NB4 (cell line): ENCODE measurements at regions not wholly inside any gene's neighbourhood (a gene's known extent, or its start where the extent isn't known, plus 50 kb on each side); places are given as distances from the start of the nearest gene placed in this dataset.

Experiments used
- DNase-seq: peaks from one replicate; pipeline ENCODE4 v3.0.0; 2010; ENCODE audit warnings: low read depth
- H3K4me3 ChIP-seq: one replicate; pipeline ENCODE4 v1.5.1; 2011; ENCODE audit warnings: mild to moderate bottlenecking, low read depth, low read length, moderate library complexity
- CTCF ChIP-seq: IDR thresholded peaks from one replicate; pipeline ENCODE4 v1.5.1; 2012; ENCODE audit warnings: low read depth, low read length
- MAX ChIP-seq: IDR thresholded peaks from 2 replicates; pipeline ENCODE4 v1.6.1; 2011; ENCODE audit warnings: low read depth, low read length
- MYC ChIP-seq: IDR thresholded peaks from 2 replicates; pipeline ENCODE4 v1.6.1; 2011; ENCODE audit warnings: low read depth, low read length
- POLR2A ChIP-seq: IDR thresholded peaks from 2 replicates; pipeline ENCODE4 v1.6.1; 2011; ENCODE audit warnings: mild to moderate bottlenecking; ENCODE audit not compliant: insufficient read length; ENCODE audit errors: extremely low read depth

GRCh38 chr4:81951891-81952455, 421.8 kb downstream of the HNRNPD start:
- no peak for DNase-seq
- no peak for TF ChIP-seq POLR2A
- no peak for TF ChIP-seq CTCF
- TF ChIP-seq MYC: no peak
- TF ChIP-seq MAX: no peak
- no peak overlapping the region for H3K4me3 ChIP-seq

GRCh38 chr4:81946996-81947395, 426.8 kb downstream of the HNRNPD start:
- no peak for DNase-seq
- no peak overlapping the region for H3K4me3 ChIP-seq
- TF ChIP-seq POLR2A: no peak
- TF ChIP-seq MAX: no peak
- TF ChIP-seq MYC: no peak
- no peak for TF ChIP-seq CTCF

GRCh38 chr4:81930506-81931238, 443.1 kb downstream of the HNRNPD start:
- no peak for DNase-seq
- TF ChIP-seq CTCF: no peak
- no peak for TF ChIP-seq MAX
- TF ChIP-seq MYC: no peak
- TF ChIP-seq POLR2A: no peak
- no peak overlapping the region for H3K4me3 ChIP-seq

- TF ChIP-seq MAX (no peak), CTCF (no peak), MYC (no peak), POLR2A (no peak)
- no peak for DNase-seq
- no peak overlapping the region for H3K4me3 ChIP-seq
Measured at GRCh38 chr4:81923140-81923539, 450.7 kb downstream of the HNRNPD start.

GRCh38 chr4:81922313-81922712, 450.6 kb upstream of the RASGEF1B start:
- no peak for DNase-seq
- H3K4me3 ChIP-seq: no peak overlapping the region
- TF ChIP-seq CTCF (no peak), MYC (no peak), MAX (no peak), POLR2A (no peak)
